Endothelial cell of umbilical vein (primary cell): ENCODE measurements at regions not wholly inside any gene's neighbourhood (a gene's known extent, or its start where the extent isn't known, plus 50 kb on each side); places are given as distances from the start of the nearest gene placed in this dataset.
A peak's percentile ranks its signal among the peaks of the same experiment; 100 is the strongest.

Experiments used
- BruUV-seq: library from RNA; stranded (reverse); fragments of 400-500 nt; replicated peaks from 2 replicates; lab custom pipeline; 2021; lab: Mats Ljungman, UMichigan
- CTCF ChIA-PET: fragments of 300-600, 350-600 bp; sonication (Branson Sonifier 250); formaldehyde crosslinking; loops from one replicate; lab custom pipeline; 2021; ENCODE audit warnings: antibody characterized with exemption, inconsistent platforms; lab: Charles Lee
- POLR2A ChIA-PET: fragments of 300-600, 350-600 bp; sonication (Branson Sonifier 250); formaldehyde crosslinking; loops from one replicate; lab custom pipeline; 2021; ENCODE audit warnings: antibody characterized with exemption, inconsistent platforms; lab: Charles Lee
- DNase-seq: peaks from one replicate; pipeline ENCODE4 v3.0.0-alpha.2; 2011; ENCODE audit warnings: low read depth, low spot score
- FAIRE-seq: peaks from 2 replicates; lab custom pipeline; 2011; peaks lifted over from hg19 to GRCh38; lab: Jason Lieb, UNC
- H2AFZ ChIP-seq: 2 replicates; pipeline ENCODE4 v1.6.0; 2012; ENCODE audit warnings: low read depth, low read length, control low read depth, inconsistent platforms
- H3K27ac ChIP-seq: 2 replicates; pipeline ENCODE4 v1.5.1; 2011; ENCODE audit warnings: low read depth, mild to moderate bottlenecking, control low read depth, low read length, moderate library complexity; ENCODE audit not compliant: insufficient read depth
- H3K27me3 ChIP-seq, 2 experiments: 2 replicates each; pipeline versions ENCODE4 v1.6.0 to v1.6.1; 2011; ENCODE audit warnings: low read length in 2 of 2, mixed read lengths in 1 of 2; ENCODE audit not compliant: control insufficient read depth in 2 of 2, insufficient read depth in 2 of 2
- H3K36me3 ChIP-seq, 2 experiments: 2 replicates in 1 of 2; 3 replicates in 1 of 2; pipeline ENCODE4 v1.5.1; 2011; ENCODE audit warnings: low read length in 2 of 2, mild to moderate bottlenecking in 1 of 2, moderate library complexity in 1 of 2; ENCODE audit not compliant: control insufficient read depth in 2 of 2, insufficient read depth in 2 of 2; ENCODE audit errors: extremely low read depth in 1 of 2
- H3K4me1 ChIP-seq: 3 replicates; pipeline ENCODE4 v1.5.1; 2011; ENCODE audit warnings: mild to moderate bottlenecking, low read length; ENCODE audit not compliant: control insufficient read depth, insufficient read depth; ENCODE audit errors: extremely low read depth
- H3K4me2 ChIP-seq: 2 replicates; pipeline ENCODE4 v1.6.1; 2011; ENCODE audit warnings: low read length, control low read depth, mixed read lengths; ENCODE audit not compliant: insufficient read depth
- H3K4me3 ChIP-seq, 3 experiments: fragments of 200-600 bp in 1 of 3; sonication (generic), shearing (Covaris generic) in 1 of 3; replicated peaks in 1 of 3; 2 replicates each; pipeline ENCODE4 v1.5.1; 2011 to 2016; ENCODE audit warnings: control low read depth in 3 of 3, low read length in 3 of 3, mild to moderate bottlenecking in 2 of 3, inconsistent platforms in 1 of 3, low read depth in 1 of 3, moderate library complexity in 1 of 3; ENCODE audit not compliant: insufficient read depth in 1 of 3
- H3K79me2 ChIP-seq: 2 replicates; pipeline ENCODE4 v1.6.0; 2012; ENCODE audit warnings: low read length, inconsistent platforms; ENCODE audit not compliant: control insufficient read depth, insufficient read depth
- H3K9ac ChIP-seq: replicated peaks from 2 replicates; pipeline ENCODE3; 2011; ENCODE audit warnings: low read length, control low read depth; ENCODE audit not compliant: insufficient read depth; ENCODE audit errors: extremely low read depth
- H3K9me1 ChIP-seq: replicated peaks from 3 replicates; pipeline ENCODE4 v1.6.0; 2011; ENCODE audit warnings: mild to moderate bottlenecking, low read length; ENCODE audit not compliant: control insufficient read depth, insufficient read depth; ENCODE audit errors: extremely low read depth
- H3K9me3 ChIP-seq: replicated peaks from 2 replicates; pipeline ENCODE4 v1.5.1; 2012; ENCODE audit warnings: low read length, inconsistent platforms; ENCODE audit not compliant: control insufficient read depth, insufficient read depth
- H4K20me1 ChIP-seq: replicated peaks from 2 replicates; pipeline ENCODE3; 2011; ENCODE audit warnings: mild to moderate bottlenecking, low read length; ENCODE audit not compliant: control insufficient read depth, insufficient read depth; ENCODE audit errors: extremely low read depth
- CTCF ChIP-seq, 2 donors: IDR thresholded peaks; 1 replicate in 1 of 2; 2 replicates in 1 of 2; pipeline ENCODE4 v1.5.1; 2011; ENCODE audit warnings: low read length in 2 of 2, mild to moderate bottlenecking in 2 of 2, moderate library complexity in 2 of 2, control low read depth in 1 of 2, inconsistent platforms in 1 of 2, low read depth in 1 of 2; ENCODE audit not compliant: insufficient read depth in 1 of 2; ENCODE audit errors: extremely low read depth in 1 of 2
- EZH2 ChIP-seq: IDR thresholded peaks from 2 replicates; pipeline ENCODE4 v1.6.1; 2012; ENCODE audit warnings: borderline replicate concordance, low read depth, mild to moderate bottlenecking, moderate library complexity, low read length, inconsistent platforms; ENCODE audit not compliant: severe bottlenecking
- FOS ChIP-seq: IDR thresholded peaks from 2 replicates; pipeline ENCODE4 v1.6.1; 2011; ENCODE audit warnings: mild to moderate bottlenecking, low read length, moderate library complexity, borderline replicate concordance; ENCODE audit not compliant: insufficient read depth
- GATA2 ChIP-seq: IDR thresholded peaks from 2 replicates; pipeline ENCODE4 v1.7.0; 2011; ENCODE audit warnings: low read depth, mild to moderate bottlenecking, moderate library complexity, mixed read lengths, low read length; ENCODE audit not compliant: insufficient read length, insufficient read depth
- JUN ChIP-seq: IDR thresholded peaks from 2 replicates; pipeline ENCODE4 v1.6.1; 2011; ENCODE audit warnings: borderline replicate concordance, low read depth; ENCODE audit not compliant: insufficient read length, insufficient read depth
- MAX ChIP-seq: IDR thresholded peaks from 2 replicates; pipeline ENCODE4 v1.6.1; 2011; ENCODE audit not compliant: insufficient read depth, insufficient read length
- MYC ChIP-seq: IDR thresholded peaks from one replicate; pipeline ENCODE4 v1.6.1; 2011; ENCODE audit warnings: mild to moderate bottlenecking, low read depth, low read length
- POLR2A ChIP-seq: IDR thresholded peaks from 2 replicates; pipeline ENCODE4 v1.6.1; 2012; ENCODE audit warnings: low read depth, mild to moderate bottlenecking, control low read depth, low read length
- POLR2AphosphoS5 ChIP-seq: IDR thresholded peaks from 2 replicates; pipeline ENCODE4 v1.6.1; 2012; ENCODE audit warnings: low read depth, mild to moderate bottlenecking, control low read depth, low read length, moderate library complexity; ENCODE audit not compliant: insufficient read depth
- dilution Hi-C: fragments of 300-500 bp; cut with MboI; formaldehyde crosslinking; loops from one replicate; pipeline ENCODE4 v1.15.0; 2019; ENCODE audit warnings: low sequenced_read_pairs; ENCODE audit not compliant: extremely low pct_ligation_motif_present
- intact Hi-C: fragments of 100-400 bp; cut with micrococcal nuclease; formaldehyde crosslinking; loops from one replicate; pipeline ENCODE4 v1.10.0; 2022

- Histone ChIP-seq H3K9me1 (no peaks in the 10 kb centered on the region), H3K27ac (peak overlapping the region; percentile 32), H2AFZ (no peak overlapping the region), H3K79me2 (peaks cover 6% of the 10 kb centered on the region), H3K9ac (no peak overlapping the region), H3K27me3 (no peaks in the 10 kb centered on the region), H3K9me3 (no peaks in the 10 kb centered on the region), H3K4me2 (peak overlapping the region; percentile 13), H3K4me1 (peaks cover 23% of the 10 kb centered on the region), H4K20me1 (no peaks in the 10 kb centered on the region), H3K36me3 (no peaks in the 10 kb centered on the region), H3K4me3 (no peak overlapping the region)
- intact Hi-C loops: loop anchor here (5.0 kb wide), 1 partner anchor 194 kb away; the partner anchor contains the start of gene KLF12
- BruUV-seq: no TSS peak
- CTCF ChIA-PET: interaction anchor here (0.7 to 1.6 kb wide), 10 partner anchors 8 to 1280 kb away, joined by 3 to 8 read pairs (median 3); no protein-coding TSS in a partner anchor
- TF ChIP-seq JUN (peak; percentile 65), MAX (no peak), FOS (peak; percentile 83), EZH2 (no peak), POLR2AphosphoS5 (no peak), POLR2A (no peak), GATA2 (no peak)
- FAIRE-seq: peak; percentile 80
- POLR2A ChIA-PET: no interaction called here
- DNase-seq: peak; percentile 77
- dilution Hi-C loops: no loop called here
These were observed 195.7 kb downstream of the KLF12 start for GRCh38 chr13:73938372-73939070.

- BruUV-seq: no TSS peak
- Histone ChIP-seq H3K9me1 (no peaks in the 10 kb centered on the region), H3K27me3 (no peaks in the 10 kb centered on the region), H3K79me2 (peaks cover 6% of the 10 kb centered on the region), H2AFZ (no peak overlapping the region), H3K4me3 (no peak overlapping the region), H3K9me3 (no peaks in the 10 kb centered on the region), H3K4me2 (no peak overlapping the region), H3K27ac (no peak overlapping the region), H3K4me1 (peaks cover 23% of the 10 kb centered on the region), H3K36me3 (no peaks in the 10 kb centered on the region), H4K20me1 (no peaks in the 10 kb centered on the region), H3K9ac (no peak overlapping the region)
- FAIRE-seq: no peak
- ChIA-PET POLR2A (no interaction called here), CTCF (interaction anchor here (0.7 to 1.1 kb wide), 2 partner anchors 8 to 103 kb away, joined by 3 to 4 read pairs; no protein-coding TSS in a partner anchor)
- intact Hi-C loops (loop anchor here (5.0 kb wide), 1 partner anchor 195 kb away; the partner anchor contains the start of gene KLF12), dilution Hi-C loops (no loop called here)
- TF ChIP-seq GATA2: no peak
- no peak for TF ChIP-seq POLR2AphosphoS5
- TF ChIP-seq MYC: no peak
- no peak for TF ChIP-seq JUN
- TF ChIP-seq FOS: no peak
- TF ChIP-seq EZH2: no peak
- TF ChIP-seq MAX: no peak
- no peak for TF ChIP-seq CTCF (IDR thresholded peaks at IDR 0.05; ENCODE audit: extremely low read depth in 1 of 2, insufficient read depth in 1 of 2, low read depth in 1 of 2, low read length in 2 of 2)
- TF ChIP-seq POLR2A: no peak
- DNase-seq: no peak
These were observed 196.8 kb downstream of the KLF12 start for GRCh38 chr13:73937441-73937840.
